ENCODE measurements at regions not wholly inside any gene's neighbourhood (a gene's known extent, or its start where the extent isn't known, plus 50 kb on each side); places are given as distances from the start of the nearest gene placed in this dataset.

DNA sequence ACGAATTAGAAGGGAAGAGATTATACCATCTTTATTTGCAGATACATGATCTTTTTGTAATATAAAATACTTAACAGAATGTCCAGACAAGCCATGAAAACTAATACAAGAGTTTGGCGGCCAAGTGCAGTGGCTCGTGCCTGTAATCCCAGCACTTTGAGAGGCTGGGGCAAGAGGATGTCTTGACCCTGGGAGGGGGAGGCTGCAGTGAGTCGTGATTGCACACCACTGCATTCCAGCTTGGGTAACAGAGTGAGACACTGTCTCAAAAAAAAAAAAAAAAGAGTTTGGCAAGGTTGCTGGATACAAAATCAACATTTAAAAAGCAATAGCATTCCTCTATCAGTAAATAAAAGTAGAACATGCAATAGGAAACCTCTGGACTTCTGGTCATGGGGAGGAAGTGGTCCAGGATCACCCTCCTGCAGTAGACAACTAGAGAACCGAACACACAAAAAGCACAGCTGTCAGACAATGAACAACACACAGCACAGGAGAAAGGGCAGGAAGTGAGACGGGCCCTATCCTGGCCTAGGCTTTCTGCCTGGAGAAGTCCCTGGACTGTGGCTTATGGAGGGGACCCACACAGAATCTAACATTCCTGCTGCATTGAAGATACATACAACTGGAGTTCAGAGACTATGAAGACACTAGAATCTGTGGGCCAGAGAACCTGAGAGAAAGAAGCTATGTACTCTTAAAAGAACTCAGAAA lies 118.9 kb upstream of the ARL4C start:
- Histone ChIP-seq H2BK15ac (ENCODE audit: low read depth, low read length) (no peak overlapping the region), H3K79me1 (ENCODE audit: insufficient read depth, low read depth, low read length, poor library complexity, severe bottlenecking) (no peaks in the 10 kb centered on the region), H3K27me3 (ENCODE audit: insufficient read depth, low read length) (no peaks in the 10 kb centered on the region), H4K20me1 (ENCODE audit: control insufficient read depth, insufficient read depth, insufficient read length) (no peaks in the 10 kb centered on the region), H3K9me3 (ENCODE audit: control insufficient read depth, low read depth, low read length) (no peaks in the 10 kb centered on the region), H3K18ac (ENCODE audit: insufficient read length, low read depth, low read length) (no peak overlapping the region), H2BK12ac (ENCODE audit: insufficient read length, low read depth, low read length) (no peak overlapping the region), H3K27ac (ENCODE audit: insufficient read length, low read depth, low read length) (no peak overlapping the region), H2BK20ac (ENCODE audit: low read depth, low read length, poor library complexity, severe bottlenecking) (no peak overlapping the region), H3K4me1 (ENCODE audit: insufficient read depth, low read length) (no peaks in the 10 kb centered on the region), H4K91ac (ENCODE audit: insufficient read length, low read depth, low read length) (no peak overlapping the region), H4K5ac (ENCODE audit: insufficient read length, low read depth, low read length) (no peak overlapping the region), H2AFZ (ENCODE audit: low read length) (no peak overlapping the region), H2BK5ac (ENCODE audit: insufficient read length, low read length) (no peak overlapping the region), H2BK120ac (ENCODE audit: low read depth, low read length, poor library complexity, severe bottlenecking) (no peak overlapping the region), H3K79me2 (ENCODE audit: insufficient read depth, low read length) (no peaks in the 10 kb centered on the region), H3K9ac (ENCODE audit: extremely low read depth, insufficient read length, low read length) (no peak overlapping the region), H3K56ac (ENCODE audit: insufficient read length, low read depth, low read length) (no peak overlapping the region), H3K4me2 (ENCODE audit: insufficient read depth, insufficient read length, low read length) (no peak overlapping the region), H3K4ac (ENCODE audit: low read depth, low read length) (no peak overlapping the region), H3T11ph (ENCODE audit: low read length) (no peak overlapping the region), H4K8ac (replicated peaks; ENCODE audit: insufficient read length, low read depth, low read length) (no peak overlapping the region), H2AK5ac (ENCODE audit: insufficient read length, low read length) (no peak overlapping the region), H3K23me2 (ENCODE audit: insufficient read length, low read depth, low read length, poor library complexity, severe bottlenecking) (no peaks in the 10 kb centered on the region), H3K14ac (ENCODE audit: insufficient read depth, low read length) (no peak overlapping the region), H3K23ac (ENCODE audit: insufficient read length, low read depth, low read length) (no peak overlapping the region)
- Mint-ChIP-seq H3K4me3 (no peak overlapping the region), H3K9me3 (peaks cover 8% of the 10 kb centered on the region in 2 experiments; a peak in 4 of 5 replicates), H3K36me3 (ENCODE audit: insufficient read depth in 1 of 3, low read depth in 3 of 3) (peaks cover 0 to 9% (median 6%) of the 10 kb centered on the region in 3 experiments; a peak in 6 of 7 replicates), H3K27me3 (ENCODE audit: low read depth) (no peaks in the 10 kb centered on the region), H3K27ac (no peak overlapping the region; a peak in 1 of 7 replicates), H3K4me1 (peaks cover 7 to 18% of the 10 kb centered on the region in 2 experiments)
- TF ChIP-seq, protein P1, sequence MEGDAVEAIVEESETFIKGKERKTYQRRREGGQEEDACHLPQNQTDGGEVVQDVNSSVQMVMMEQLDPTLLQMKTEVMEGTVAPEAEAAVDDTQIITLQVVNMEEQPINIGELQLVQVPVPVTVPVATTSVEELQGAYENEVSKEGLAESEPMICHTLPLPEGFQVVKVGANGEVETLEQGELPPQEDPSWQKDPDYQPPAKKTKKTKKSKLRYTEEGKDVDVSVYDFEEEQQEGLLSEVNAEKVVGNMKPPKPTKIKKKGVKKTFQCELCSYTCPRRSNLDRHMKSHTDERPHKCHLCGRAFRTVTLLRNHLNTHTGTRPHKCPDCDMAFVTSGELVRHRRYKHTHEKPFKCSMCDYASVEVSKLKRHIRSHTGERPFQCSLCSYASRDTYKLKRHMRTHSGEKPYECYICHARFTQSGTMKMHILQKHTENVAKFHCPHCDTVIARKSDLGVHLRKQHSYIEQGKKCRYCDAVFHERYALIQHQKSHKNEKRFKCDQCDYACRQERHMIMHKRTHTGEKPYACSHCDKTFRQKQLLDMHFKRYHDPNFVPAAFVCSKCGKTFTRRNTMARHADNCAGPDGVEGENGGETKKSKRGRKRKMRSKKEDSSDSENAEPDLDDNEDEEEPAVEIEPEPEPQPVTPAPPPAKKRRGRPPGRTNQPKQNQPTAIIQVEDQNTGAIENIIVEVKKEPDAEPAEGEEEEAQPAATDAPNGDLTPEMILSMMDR (conservative IDR thresholded peaks at IDR 0.05): no peak
- no peak for DNase-seq
- no CpG with 5 or more reads among the region's 6 CpGs for whole genome bisulfite sequencing (ENCODE audit: extremely low coverage, insufficient read length, low lambda C conversion rate)
